ENCODE measurements at regions not wholly inside any gene's neighbourhood (a gene's known extent, or its start where the extent isn't known, plus 50 kb on each side); places are given as distances from the start of the nearest gene placed in this dataset.

DNA sequence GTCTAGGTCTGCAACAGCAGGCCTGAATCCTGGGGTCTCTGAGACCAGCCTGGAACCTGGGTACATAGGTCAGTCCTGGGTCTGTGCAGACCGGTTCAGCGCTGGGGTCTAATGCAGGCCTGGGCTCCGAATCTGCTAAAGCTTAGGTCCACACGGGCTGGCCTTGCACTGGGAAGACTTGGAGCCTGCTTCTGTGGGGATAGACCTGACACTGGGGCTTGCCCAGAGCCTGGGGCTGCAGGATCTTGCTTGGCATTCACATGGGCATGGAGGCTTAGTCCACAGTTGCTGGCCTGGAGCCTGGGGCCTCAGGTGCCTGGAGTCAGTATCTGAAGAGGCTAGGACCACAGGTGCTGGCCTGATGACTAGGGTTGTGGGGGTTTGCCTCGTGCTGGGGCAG lies 369.8 kb upstream of the SEL1L start:
- Histone ChIP-seq H3K4me1 (no peaks in the 10 kb centered on the region), H3K27ac (no peak overlapping the region), H3K27me3 (no peaks in the 10 kb centered on the region), H3K9me3 (no peaks in the 10 kb centered on the region), H3K4me3 (no peak overlapping the region), H3K36me3 (no peaks in the 10 kb centered on the region)
- WGBS: 67% methylated on average over 1 of the region's 5 CpGs
- TF ChIP-seq POLR2AphosphoS5 (IDR thresholded peaks at IDR 0.05): no peak
- no peak for DNase-seq (ENCODE audit: low spot score in 2 of 2)

DNA sequence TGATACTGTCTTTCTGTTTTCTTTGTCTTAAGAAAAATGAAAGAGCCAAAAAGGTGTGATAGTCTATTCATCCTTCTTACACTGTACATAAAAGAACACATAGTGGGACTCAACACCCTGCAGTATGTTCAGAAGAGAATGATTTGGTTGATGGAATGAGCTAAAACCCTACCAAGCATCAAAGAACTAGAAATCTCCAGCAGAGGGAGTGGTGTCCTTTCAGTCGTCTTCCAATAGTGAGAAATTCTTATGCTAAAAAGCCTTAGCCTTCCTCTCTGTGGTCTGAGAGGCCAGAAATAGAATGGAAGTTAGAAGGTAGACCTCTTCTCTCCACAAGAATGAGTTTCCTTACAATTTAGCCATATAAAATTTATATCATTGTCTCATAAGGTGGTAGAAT lies 393.4 kb upstream of the SEL1L start:
- WGBS: 3% methylated on average over 1 of the region's 1 CpG
- Histone ChIP-seq H3K4me3 (no peak overlapping the region), H3K4me1 (no peaks in the 10 kb centered on the region), H3K27me3 (no peaks in the 10 kb centered on the region), H3K27ac (no peak overlapping the region), H3K9me3 (no peaks in the 10 kb centered on the region), H3K36me3 (no peaks in the 10 kb centered on the region)
- no peak for DNase-seq (ENCODE audit: low spot score in 2 of 2)
- no peak for TF ChIP-seq EP300 (IDR thresholded peaks at IDR 0.05)
- TF ChIP-seq POLR2AphosphoS5 (IDR thresholded peaks at IDR 0.05): no peak
- TF ChIP-seq, protein P1, sequence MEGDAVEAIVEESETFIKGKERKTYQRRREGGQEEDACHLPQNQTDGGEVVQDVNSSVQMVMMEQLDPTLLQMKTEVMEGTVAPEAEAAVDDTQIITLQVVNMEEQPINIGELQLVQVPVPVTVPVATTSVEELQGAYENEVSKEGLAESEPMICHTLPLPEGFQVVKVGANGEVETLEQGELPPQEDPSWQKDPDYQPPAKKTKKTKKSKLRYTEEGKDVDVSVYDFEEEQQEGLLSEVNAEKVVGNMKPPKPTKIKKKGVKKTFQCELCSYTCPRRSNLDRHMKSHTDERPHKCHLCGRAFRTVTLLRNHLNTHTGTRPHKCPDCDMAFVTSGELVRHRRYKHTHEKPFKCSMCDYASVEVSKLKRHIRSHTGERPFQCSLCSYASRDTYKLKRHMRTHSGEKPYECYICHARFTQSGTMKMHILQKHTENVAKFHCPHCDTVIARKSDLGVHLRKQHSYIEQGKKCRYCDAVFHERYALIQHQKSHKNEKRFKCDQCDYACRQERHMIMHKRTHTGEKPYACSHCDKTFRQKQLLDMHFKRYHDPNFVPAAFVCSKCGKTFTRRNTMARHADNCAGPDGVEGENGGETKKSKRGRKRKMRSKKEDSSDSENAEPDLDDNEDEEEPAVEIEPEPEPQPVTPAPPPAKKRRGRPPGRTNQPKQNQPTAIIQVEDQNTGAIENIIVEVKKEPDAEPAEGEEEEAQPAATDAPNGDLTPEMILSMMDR (IDR thresholded peaks at IDR 0.05): no peak
- no peak for TF ChIP-seq POLR2A (IDR thresholded peaks at IDR 0.05)

DNA sequence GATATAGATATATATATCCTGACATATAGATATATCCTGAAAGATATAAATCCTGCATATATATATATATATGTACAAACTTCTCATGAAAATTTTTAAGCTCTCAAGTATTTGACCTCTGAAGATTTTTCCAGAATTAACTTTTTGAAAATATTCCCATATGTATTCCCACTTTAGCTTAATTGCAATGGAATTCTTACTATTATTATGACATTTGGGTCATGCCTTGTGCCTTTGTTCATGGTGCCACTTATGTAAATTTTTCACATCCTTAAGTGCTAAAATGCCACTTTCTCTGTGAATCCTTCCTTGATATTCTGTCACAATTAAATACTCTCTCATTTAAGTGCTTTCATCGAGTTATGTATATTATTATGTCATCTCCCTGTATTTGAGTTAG lies 398.2 kb upstream of the SEL1L start:
- H3K4me3 ChIP-seq: no peak overlapping the region
- H3K4me1 ChIP-seq: no peaks in the 10 kb centered on the region
- TF ChIP-seq POLR2A (IDR thresholded peaks at IDR 0.05): no peak
- no peak for TF ChIP-seq EP300 (IDR thresholded peaks at IDR 0.05)
- TF ChIP-seq, protein P1 (IDR thresholded peaks at IDR 0.05): no peak
- TF ChIP-seq POLR2AphosphoS5 (IDR thresholded peaks at IDR 0.05): no peak
- H3K36me3 ChIP-seq: no peaks in the 10 kb centered on the region
- 68% methylated on average over 1 of the region's 1 CpG for WGBS
- DNase-seq (ENCODE audit: low spot score in 2 of 2): no peak
- H3K27me3 ChIP-seq: no peaks in the 10 kb centered on the region
- no peaks in the 10 kb centered on the region for H3K9me3 ChIP-seq
- H3K27ac ChIP-seq: no peak overlapping the region

DNA sequence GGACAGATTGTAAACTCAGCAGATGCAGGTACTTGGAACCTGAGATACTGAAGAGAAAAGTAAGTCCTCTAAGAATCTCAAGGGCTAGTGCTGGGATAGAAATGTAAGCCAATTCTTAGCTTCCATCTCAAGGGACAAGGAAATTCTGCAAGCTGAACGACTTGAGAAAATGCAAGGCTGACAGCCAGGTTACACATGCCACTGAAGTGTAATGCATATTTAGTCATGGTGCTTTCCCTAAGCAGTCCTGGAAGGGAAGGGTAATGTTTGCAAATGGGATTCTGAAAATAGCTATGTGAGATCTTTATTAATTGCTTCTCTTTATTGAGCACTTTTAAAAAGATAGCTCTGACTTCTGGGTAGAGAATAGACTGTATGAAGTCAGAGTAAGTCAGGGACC lies 402.7 kb upstream of the SEL1L start:
- WGBS: 21% methylated on average over 1 of the region's 1 CpG
- H3K36me3 ChIP-seq: no peaks in the 10 kb centered on the region

DNA sequence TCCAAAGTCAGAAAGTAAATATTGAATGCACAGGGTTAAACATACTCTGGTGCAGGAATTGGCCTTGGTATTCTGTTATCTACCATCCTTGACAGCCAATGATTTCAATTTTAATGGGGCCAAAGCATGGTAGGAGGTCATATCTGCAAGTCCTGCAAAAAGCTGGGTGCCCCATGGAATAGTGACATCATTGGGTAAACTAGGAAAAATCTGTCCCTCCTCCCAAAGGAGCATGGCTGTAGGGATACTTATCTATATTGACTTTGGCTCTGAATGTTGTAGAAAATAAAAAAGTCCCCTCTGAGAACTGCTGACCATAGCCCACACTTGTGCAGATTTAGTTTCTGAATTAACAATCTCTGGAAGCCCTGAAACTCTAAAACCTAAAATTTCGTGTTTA lies 403.2 kb upstream of the SEL1L start:
- H3K27me3 ChIP-seq: no peaks in the 10 kb centered on the region
- 56% methylated on average over 1 of the region's 1 CpG for WGBS
- no peak overlapping the region for H3K27ac ChIP-seq
- no peak for TF ChIP-seq POLR2A (IDR thresholded peaks at IDR 0.05)
- TF ChIP-seq, protein P1 (IDR thresholded peaks at IDR 0.05): no peak
- no peak for TF ChIP-seq POLR2AphosphoS5 (IDR thresholded peaks at IDR 0.05)
- TF ChIP-seq EP300 (IDR thresholded peaks at IDR 0.05): no peak
- H3K36me3 ChIP-seq: no peaks in the 10 kb centered on the region
- no peaks in the 10 kb centered on the region for H3K4me1 ChIP-seq
- H3K9me3 ChIP-seq: no peaks in the 10 kb centered on the region
- DNase-seq (ENCODE audit: low spot score in 2 of 2): no peak
- no peak overlapping the region for H3K4me3 ChIP-seq

More for the DNA sequence above, 402.7 kb upstream of the SEL1L start:
- no peaks in the 10 kb centered on the region for H3K27me3 ChIP-seq
- H3K4me1 ChIP-seq: no peaks in the 10 kb centered on the region
- no peaks in the 10 kb centered on the region for H3K9me3 ChIP-seq
- no peak overlapping the region for H3K4me3 ChIP-seq
- H3K27ac ChIP-seq: no peak overlapping the region
- TF ChIP-seq, protein P1 (IDR thresholded peaks at IDR 0.05): no peak
- no peak for TF ChIP-seq POLR2A (IDR thresholded peaks at IDR 0.05)
- no peak for TF ChIP-seq POLR2AphosphoS5 (IDR thresholded peaks at IDR 0.05)
- TF ChIP-seq EP300 (IDR thresholded peaks at IDR 0.05): no peak
- DNase-seq (ENCODE audit: low spot score in 2 of 2): no peak

DNA sequence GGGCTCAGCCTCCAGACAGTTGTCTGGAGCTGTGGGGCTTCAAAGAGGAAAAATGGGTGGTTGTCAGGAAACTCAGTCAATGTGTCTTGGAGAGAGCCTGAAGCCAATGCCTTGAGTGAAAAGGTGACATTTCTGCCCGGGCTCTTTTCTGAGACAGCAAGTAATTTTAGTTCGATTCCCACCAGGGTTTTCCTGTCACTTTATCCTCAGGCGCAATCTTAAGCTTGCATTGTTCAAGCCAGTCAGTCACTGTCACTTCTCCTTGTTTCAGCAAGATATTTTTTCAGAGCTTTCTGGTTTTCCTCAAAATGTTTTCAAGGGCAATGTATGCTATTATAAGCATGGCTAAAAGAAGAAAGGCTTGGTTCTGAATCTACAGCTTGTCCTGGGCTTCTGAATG lies 404.7 kb upstream of the SEL1L start:
- Histone ChIP-seq H3K9me3 (no peaks in the 10 kb centered on the region), H3K27me3 (no peaks in the 10 kb centered on the region), H3K4me1 (no peaks in the 10 kb centered on the region), H3K36me3 (no peaks in the 10 kb centered on the region), H3K4me3 (no peak overlapping the region), H3K27ac (no peak overlapping the region)
- no peak for DNase-seq (ENCODE audit: low spot score in 2 of 2)
- WGBS: 81% methylated on average over 3 of the region's 3 CpGs
- no peak for TF ChIP-seq POLR2A (IDR thresholded peaks at IDR 0.05)
- TF ChIP-seq EP300 (IDR thresholded peaks at IDR 0.05): no peak
- no peak for TF ChIP-seq POLR2AphosphoS5 (IDR thresholded peaks at IDR 0.05)
- TF ChIP-seq, protein P1 (IDR thresholded peaks at IDR 0.05): no peak
